AG04450 (cell line): ENCODE measurements at regions not wholly inside any gene's neighbourhood (a gene's known extent, or its start where the extent isn't known, plus 50 kb on each side); places are given as distances from the start of the nearest gene placed in this dataset.

Source experiments
- CTCF ChIA-PET: fragments of 300-600, 350-600 bp; formaldehyde crosslinking; extraction: SDS; loops from one replicate; lab custom pipeline; 2022; ENCODE audit warnings: antibody characterized with exemption, inconsistent platforms; lab: Charles Lee
- POLR2A ChIA-PET: fragments of 350-600 bp; formaldehyde crosslinking; extraction: SDS; loops from one replicate; lab custom pipeline; 2021; ENCODE audit warnings: antibody characterized with exemption, inconsistent platforms; lab: Yijun Ruan, JAX
- DNase-seq: peaks from one replicate; pipeline ENCODE4 v3.0.0-alpha.2; 2011; ENCODE audit warnings: low read depth, low spot score
- H3K27ac ChIP-seq: one replicate; pipeline ENCODE4 v1.5.1; 2012; ENCODE audit warnings: low read depth, low read length, control low read depth
- H3K27me3 ChIP-seq: one replicate; pipeline ENCODE4 v1.6.0; 2012; ENCODE audit warnings: low read length; ENCODE audit not compliant: control insufficient read depth, insufficient read depth
- H3K4me3 ChIP-seq: 2 replicates; pipeline ENCODE4 v1.5.1; 2011; ENCODE audit warnings: mild to moderate bottlenecking, low read depth, low read length, control low read depth
- H3K9me3 ChIP-seq: 2 replicates; pipeline ENCODE4 v1.5.1; 2012; ENCODE audit warnings: low read length; ENCODE audit not compliant: control insufficient read depth, insufficient read depth
- CTCF ChIP-seq: IDR thresholded peaks from 2 replicates; pipeline ENCODE4 v1.5.1; 2011; ENCODE audit warnings: low read depth, low read length, control low read depth, inconsistent platforms

GRCh38 chr22:27125539-27125938 is 468.2 kb downstream of the MIAT start:
- Histone ChIP-seq H3K27me3 (peaks cover 21% of the 10 kb centered on the region), H3K27ac (no peak overlapping the region), H3K4me3 (no peak overlapping the region), H3K9me3 (no peaks in the 10 kb centered on the region)
- CTCF ChIA-PET, result no interaction called here
- no peak for TF ChIP-seq CTCF
- POLR2A ChIA-PET, result no interaction called here
- no peak for DNase-seq

- no peak overlapping the region for H3K27ac ChIP-seq
- H3K4me3 ChIP-seq, result no peak overlapping the region
- CTCF ChIA-PET, result no interaction called here
- no peak for TF ChIP-seq CTCF
- POLR2A ChIA-PET, result no interaction called here
- peaks cover 21% of the 10 kb centered on the region for H3K27me3 ChIP-seq
- no peaks in the 10 kb centered on the region for H3K9me3 ChIP-seq
- no peak for DNase-seq
These were observed 470.5 kb downstream of the MIAT start for GRCh38 chr22:27127911-27128310.

GRCh38 chr22:27128461-27129085 is 471.2 kb downstream of the MIAT start:
- ChIA-PET CTCF (no interaction called here), POLR2A (no interaction called here)
- no peak for DNase-seq
- no peaks in the 10 kb centered on the region; the same call in 1 of the 2 replicates for H3K9me3 ChIP-seq
- no peak overlapping the region for H3K4me3 ChIP-seq
- H3K27ac ChIP-seq, result no peak overlapping the region
- peaks cover 21% of the 10 kb centered on the region for H3K27me3 ChIP-seq
- TF ChIP-seq CTCF, result no peak

- H3K27me3 ChIP-seq, result peaks cover 14% of the 10 kb centered on the region
- CTCF ChIA-PET, result no interaction called here
- DNase-seq, result no peak
- TF ChIP-seq CTCF, result no peak
- no peak overlapping the region for H3K4me3 ChIP-seq
- no peak overlapping the region for H3K27ac ChIP-seq
- H3K9me3 ChIP-seq, result no peaks in the 10 kb centered on the region; the same call in 1 of the 2 replicates
- POLR2A ChIA-PET, result no interaction called here
These were observed 471.9 kb downstream of the MIAT start for GRCh38 chr22:27129266-27129665.

GRCh38 chr22:27130906-27131305 is 473.5 kb downstream of the MIAT start:
- Histone ChIP-seq H3K9me3 (no peaks in the 10 kb centered on the region; the same call in 1 of the 2 replicates), H3K4me3 (no peak overlapping the region), H3K27ac (no peak overlapping the region), H3K27me3 (peaks cover 12% of the 10 kb centered on the region)
- TF ChIP-seq CTCF, result no peak
- ChIA-PET CTCF (no interaction called here), POLR2A (no interaction called here)
- no peak for DNase-seq
